ENCODE measurements at regions not wholly inside any gene's neighbourhood (a gene's known extent, or its start where the extent isn't known, plus 50 kb on each side); places are given as distances from the start of the nearest gene placed in this dataset.

DNA sequence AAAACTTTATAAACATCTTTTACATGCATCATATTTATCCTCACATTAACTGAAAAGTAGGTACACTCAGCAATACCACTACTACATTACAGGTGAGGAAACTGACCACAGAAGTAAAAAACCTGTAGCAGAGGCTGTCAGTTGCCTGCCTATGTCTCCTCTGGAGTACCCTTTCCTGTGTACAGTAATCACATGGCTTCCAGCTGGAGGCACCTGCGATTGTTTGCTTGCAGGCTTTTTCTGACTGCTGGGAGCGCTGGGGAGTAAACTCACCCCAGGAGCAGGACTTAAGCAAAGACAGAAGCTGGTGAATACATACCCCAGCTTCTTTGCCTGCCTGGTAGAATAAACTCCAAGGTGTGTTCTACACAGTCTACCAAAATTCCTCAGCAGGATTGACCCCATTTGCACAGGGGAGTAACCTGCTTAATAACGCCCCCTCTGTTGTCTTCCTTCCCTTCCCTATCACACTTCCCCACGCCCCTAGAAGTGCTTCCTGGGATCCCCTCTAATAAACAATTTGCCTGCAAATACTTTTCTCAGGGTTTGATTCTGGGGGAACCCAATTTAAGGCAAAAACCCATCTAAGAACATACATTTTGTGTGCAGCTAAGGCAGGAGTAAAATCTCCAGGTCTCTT lies 138.9 kb downstream of the PTH2R start:
- TF ChIP-seq EZH2 (IDR thresholded peaks at IDR 0.05; ENCODE audit: borderline replicate concordance, insufficient read depth, low read length, poor library complexity, severe bottlenecking): no peak
- TF ChIP-seq, protein P1, sequence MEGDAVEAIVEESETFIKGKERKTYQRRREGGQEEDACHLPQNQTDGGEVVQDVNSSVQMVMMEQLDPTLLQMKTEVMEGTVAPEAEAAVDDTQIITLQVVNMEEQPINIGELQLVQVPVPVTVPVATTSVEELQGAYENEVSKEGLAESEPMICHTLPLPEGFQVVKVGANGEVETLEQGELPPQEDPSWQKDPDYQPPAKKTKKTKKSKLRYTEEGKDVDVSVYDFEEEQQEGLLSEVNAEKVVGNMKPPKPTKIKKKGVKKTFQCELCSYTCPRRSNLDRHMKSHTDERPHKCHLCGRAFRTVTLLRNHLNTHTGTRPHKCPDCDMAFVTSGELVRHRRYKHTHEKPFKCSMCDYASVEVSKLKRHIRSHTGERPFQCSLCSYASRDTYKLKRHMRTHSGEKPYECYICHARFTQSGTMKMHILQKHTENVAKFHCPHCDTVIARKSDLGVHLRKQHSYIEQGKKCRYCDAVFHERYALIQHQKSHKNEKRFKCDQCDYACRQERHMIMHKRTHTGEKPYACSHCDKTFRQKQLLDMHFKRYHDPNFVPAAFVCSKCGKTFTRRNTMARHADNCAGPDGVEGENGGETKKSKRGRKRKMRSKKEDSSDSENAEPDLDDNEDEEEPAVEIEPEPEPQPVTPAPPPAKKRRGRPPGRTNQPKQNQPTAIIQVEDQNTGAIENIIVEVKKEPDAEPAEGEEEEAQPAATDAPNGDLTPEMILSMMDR (IDR thresholded peaks at IDR 0.05; ENCODE audit: poor library complexity, severe bottlenecking): no peak
